ENCODE measurements at regions not wholly inside any gene's neighbourhood (a gene's known extent, or its start where the extent isn't known, plus 50 kb on each side); places are given as distances from the start of the nearest gene placed in this dataset.
"Not testable (repeated sequence)": the region's sequence is repeated elsewhere in the genome, so short reads cannot be mapped to it uniquely, and the experiment has no call there.

GRCh38 chr1:843946-844345 lies 79.8 kb upstream of the SAMD11 start:
- DNase-seq (ENCODE audit: insufficient read length, low spot score) = not testable (repeated sequence)

GRCh38 chr1:844472-845026 lies 79.2 kb upstream of the SAMD11 start:
- FAIRE-seq (no peak), DNase-seq (ENCODE audit: insufficient read length, low spot score) (no peak)

More at GRCh38 chr1:843946-844345, 79.8 kb upstream of the SAMD11 start:
- not testable (repeated sequence) for FAIRE-seq

GRCh38 chr1:845641-846040 lies 78.1 kb upstream of the SAMD11 start:
- FAIRE-seq = not testable (repeated sequence)

GRCh38 chr1:849873-850272 lies 73.8 kb upstream of the SAMD11 start:
- FAIRE-seq; DNase-seq (ENCODE audit: insufficient read length, low spot score): not testable (repeated sequence)

More at GRCh38 chr1:845641-846040, 78.1 kb upstream of the SAMD11 start:
- not testable (repeated sequence) for DNase-seq (ENCODE audit: insufficient read length, low spot score)

- DNase-seq (ENCODE audit: insufficient read length, low spot score); FAIRE-seq: not testable (repeated sequence)
Measured at GRCh38 chr1:850318-850717, 73.4 kb upstream of the SAMD11 start.

- not testable (repeated sequence) for DNase-seq (ENCODE audit: insufficient read length, low spot score); FAIRE-seq
Measured at GRCh38 chr1:851398-851797, 72.3 kb upstream of the SAMD11 start.

GRCh38 chr1:851841-852240 lies 71.9 kb upstream of the SAMD11 start:
- FAIRE-seq; DNase-seq (ENCODE audit: insufficient read length, low spot score): not testable (repeated sequence)

GRCh38 chr1:855202-855981 lies 68.3 kb upstream of the SAMD11 start:
- DNase-seq (ENCODE audit: insufficient read length, low spot score); FAIRE-seq: not testable (repeated sequence)

- not testable (repeated sequence) for DNase-seq (ENCODE audit: insufficient read length, low spot score); FAIRE-seq
Measured at GRCh38 chr1:856541-857057, 67.1 kb upstream of the SAMD11 start.

- DNase-seq (ENCODE audit: insufficient read length, low spot score) = not testable (repeated sequence)
- peak; percentile 37 for FAIRE-seq
Measured at GRCh38 chr1:857926-858648, 65.6 kb upstream of the SAMD11 start.

- not testable (repeated sequence) for FAIRE-seq; DNase-seq (ENCODE audit: insufficient read length, low spot score)
Measured at GRCh38 chr1:858649-859041, 65.1 kb upstream of the SAMD11 start.

- FAIRE-seq; DNase-seq (ENCODE audit: insufficient read length, low spot score): not testable (repeated sequence)
Measured at GRCh38 chr1:860941-861340, 62.8 kb upstream of the SAMD11 start.

GRCh38 chr1:861714-862113 lies 62.0 kb upstream of the SAMD11 start:
- DNase-seq (ENCODE audit: insufficient read length, low spot score) (no peak), FAIRE-seq (no peak)

GRCh38 chr1:862601-863000 lies 61.1 kb upstream of the SAMD11 start:
- not testable (repeated sequence) for DNase-seq (ENCODE audit: insufficient read length, low spot score); FAIRE-seq

GRCh38 chr1:865633-866032 lies 58.1 kb upstream of the SAMD11 start:
- not testable (repeated sequence) for DNase-seq (ENCODE audit: insufficient read length, low spot score); FAIRE-seq

- FAIRE-seq (no peak), DNase-seq (ENCODE audit: insufficient read length, low spot score) (no peak)
Measured at GRCh38 chr1:866095-866494, 57.6 kb upstream of the SAMD11 start.

- DNase-seq (ENCODE audit: insufficient read length, low spot score); FAIRE-seq: not testable (repeated sequence)
Measured at GRCh38 chr1:866631-867299, 57.0 kb upstream of the SAMD11 start.

GRCh38 chr1:867550-867949 lies 56.2 kb upstream of the SAMD11 start:
- DNase-seq (ENCODE audit: insufficient read length, low spot score) = not testable (repeated sequence)

GRCh38 chr1:869499-870244 lies 54.1 kb upstream of the SAMD11 start:
- FAIRE-seq (no peak), DNase-seq (ENCODE audit: insufficient read length, low spot score) (peak; percentile 76)

More at GRCh38 chr1:867550-867949, 56.2 kb upstream of the SAMD11 start:
- not testable (repeated sequence) for FAIRE-seq

Measured in GM19239 (cell line).